Endothelial cell of umbilical vein (primary cell): ENCODE measurements at regions not wholly inside any gene's neighbourhood (a gene's known extent, or its start where the extent isn't known, plus 50 kb on each side); places are given as distances from the start of the nearest gene placed in this dataset.
A peak's percentile ranks its signal among the peaks of the same experiment; 100 is the strongest.

ENCODE experiments used
- BruUV-seq: library from RNA; stranded (reverse); fragments of 400-500 nt; replicated peaks from 2 replicates; lab custom pipeline; 2021; lab: Mats Ljungman, UMichigan
- CTCF ChIA-PET: fragments of 300-600, 350-600 bp; sonication (Branson Sonifier 250); formaldehyde crosslinking; loops from one replicate; lab custom pipeline; 2021; ENCODE audit warnings: antibody characterized with exemption, inconsistent platforms; lab: Charles Lee
- POLR2A ChIA-PET: fragments of 300-600, 350-600 bp; sonication (Branson Sonifier 250); formaldehyde crosslinking; loops from one replicate; lab custom pipeline; 2021; ENCODE audit warnings: antibody characterized with exemption, inconsistent platforms; lab: Charles Lee
- DNase-seq: peaks from one replicate; pipeline ENCODE4 v3.0.0-alpha.2; 2011; ENCODE audit warnings: low read depth, low spot score
- FAIRE-seq: peaks from 2 replicates; lab custom pipeline; 2011; peaks lifted over from hg19 to GRCh38; lab: Jason Lieb, UNC
- H2AFZ ChIP-seq: 2 replicates; pipeline ENCODE4 v1.6.0; 2012; ENCODE audit warnings: low read depth, low read length, control low read depth, inconsistent platforms
- H3K27ac ChIP-seq: 2 replicates; pipeline ENCODE4 v1.5.1; 2011; ENCODE audit warnings: low read depth, mild to moderate bottlenecking, control low read depth, low read length, moderate library complexity; ENCODE audit not compliant: insufficient read depth
- H3K27me3 ChIP-seq, 2 experiments: 2 replicates each; pipeline versions ENCODE4 v1.6.0 to v1.6.1; 2011; ENCODE audit warnings: low read length in 2 of 2, mixed read lengths in 1 of 2; ENCODE audit not compliant: control insufficient read depth in 2 of 2, insufficient read depth in 2 of 2
- H3K36me3 ChIP-seq, 2 experiments: 2 replicates in 1 of 2; 3 replicates in 1 of 2; pipeline ENCODE4 v1.5.1; 2011; ENCODE audit warnings: low read length in 2 of 2, mild to moderate bottlenecking in 1 of 2, moderate library complexity in 1 of 2; ENCODE audit not compliant: control insufficient read depth in 2 of 2, insufficient read depth in 2 of 2; ENCODE audit errors: extremely low read depth in 1 of 2
- H3K4me1 ChIP-seq: 3 replicates; pipeline ENCODE4 v1.5.1; 2011; ENCODE audit warnings: mild to moderate bottlenecking, low read length; ENCODE audit not compliant: control insufficient read depth, insufficient read depth; ENCODE audit errors: extremely low read depth
- H3K4me2 ChIP-seq: 2 replicates; pipeline ENCODE4 v1.6.1; 2011; ENCODE audit warnings: low read length, control low read depth, mixed read lengths; ENCODE audit not compliant: insufficient read depth
- H3K4me3 ChIP-seq, 3 experiments: fragments of 200-600 bp in 1 of 3; sonication (generic), shearing (Covaris generic) in 1 of 3; replicated peaks in 1 of 3; 2 replicates each; pipeline ENCODE4 v1.5.1; 2011 to 2016; ENCODE audit warnings: control low read depth in 3 of 3, low read length in 3 of 3, mild to moderate bottlenecking in 2 of 3, inconsistent platforms in 1 of 3, low read depth in 1 of 3, moderate library complexity in 1 of 3; ENCODE audit not compliant: insufficient read depth in 1 of 3
- H3K79me2 ChIP-seq: 2 replicates; pipeline ENCODE4 v1.6.0; 2012; ENCODE audit warnings: low read length, inconsistent platforms; ENCODE audit not compliant: control insufficient read depth, insufficient read depth
- H3K9ac ChIP-seq: replicated peaks from 2 replicates; pipeline ENCODE3; 2011; ENCODE audit warnings: low read length, control low read depth; ENCODE audit not compliant: insufficient read depth; ENCODE audit errors: extremely low read depth
- H3K9me1 ChIP-seq: replicated peaks from 3 replicates; pipeline ENCODE4 v1.6.0; 2011; ENCODE audit warnings: mild to moderate bottlenecking, low read length; ENCODE audit not compliant: control insufficient read depth, insufficient read depth; ENCODE audit errors: extremely low read depth
- H3K9me3 ChIP-seq: replicated peaks from 2 replicates; pipeline ENCODE4 v1.5.1; 2012; ENCODE audit warnings: low read length, inconsistent platforms; ENCODE audit not compliant: control insufficient read depth, insufficient read depth
- H4K20me1 ChIP-seq: replicated peaks from 2 replicates; pipeline ENCODE3; 2011; ENCODE audit warnings: mild to moderate bottlenecking, low read length; ENCODE audit not compliant: control insufficient read depth, insufficient read depth; ENCODE audit errors: extremely low read depth
- CTCF ChIP-seq, 2 donors: IDR thresholded peaks; 1 replicate in 1 of 2; 2 replicates in 1 of 2; pipeline ENCODE4 v1.5.1; 2011; ENCODE audit warnings: low read length in 2 of 2, mild to moderate bottlenecking in 2 of 2, moderate library complexity in 2 of 2, control low read depth in 1 of 2, inconsistent platforms in 1 of 2, low read depth in 1 of 2; ENCODE audit not compliant: insufficient read depth in 1 of 2; ENCODE audit errors: extremely low read depth in 1 of 2
- EZH2 ChIP-seq: IDR thresholded peaks from 2 replicates; pipeline ENCODE4 v1.6.1; 2012; ENCODE audit warnings: borderline replicate concordance, low read depth, mild to moderate bottlenecking, moderate library complexity, low read length, inconsistent platforms; ENCODE audit not compliant: severe bottlenecking
- FOS ChIP-seq: IDR thresholded peaks from 2 replicates; pipeline ENCODE4 v1.6.1; 2011; ENCODE audit warnings: mild to moderate bottlenecking, low read length, moderate library complexity, borderline replicate concordance; ENCODE audit not compliant: insufficient read depth
- GATA2 ChIP-seq: IDR thresholded peaks from 2 replicates; pipeline ENCODE4 v1.7.0; 2011; ENCODE audit warnings: low read depth, mild to moderate bottlenecking, moderate library complexity, mixed read lengths, low read length; ENCODE audit not compliant: insufficient read length, insufficient read depth
- JUN ChIP-seq: IDR thresholded peaks from 2 replicates; pipeline ENCODE4 v1.6.1; 2011; ENCODE audit warnings: borderline replicate concordance, low read depth; ENCODE audit not compliant: insufficient read length, insufficient read depth
- MAX ChIP-seq: IDR thresholded peaks from 2 replicates; pipeline ENCODE4 v1.6.1; 2011; ENCODE audit not compliant: insufficient read depth, insufficient read length
- MYC ChIP-seq: IDR thresholded peaks from one replicate; pipeline ENCODE4 v1.6.1; 2011; ENCODE audit warnings: mild to moderate bottlenecking, low read depth, low read length
- POLR2A ChIP-seq: IDR thresholded peaks from 2 replicates; pipeline ENCODE4 v1.6.1; 2012; ENCODE audit warnings: low read depth, mild to moderate bottlenecking, control low read depth, low read length
- POLR2AphosphoS5 ChIP-seq: IDR thresholded peaks from 2 replicates; pipeline ENCODE4 v1.6.1; 2012; ENCODE audit warnings: low read depth, mild to moderate bottlenecking, control low read depth, low read length, moderate library complexity; ENCODE audit not compliant: insufficient read depth
- dilution Hi-C: fragments of 300-500 bp; cut with MboI; formaldehyde crosslinking; loops from one replicate; pipeline ENCODE4 v1.15.0; 2019; ENCODE audit warnings: low sequenced_read_pairs; ENCODE audit not compliant: extremely low pct_ligation_motif_present
- intact Hi-C: fragments of 100-400 bp; cut with micrococcal nuclease; formaldehyde crosslinking; loops from one replicate; pipeline ENCODE4 v1.10.0; 2022

- Histone ChIP-seq H3K27ac (no peak overlapping the region), H2AFZ (no peak overlapping the region), H3K36me3 (no peaks in the 10 kb centered on the region), H3K4me2 (no peak overlapping the region), H3K79me2 (no peaks in the 10 kb centered on the region), H3K27me3 (no peaks in the 10 kb centered on the region), H3K9ac (no peak overlapping the region), H3K4me1 (no peaks in the 10 kb centered on the region), H3K9me3 (no peaks in the 10 kb centered on the region), H4K20me1 (no peaks in the 10 kb centered on the region), H3K4me3 (no peak overlapping the region), H3K9me1 (no peaks in the 10 kb centered on the region)
- intact Hi-C loops: no loop called here
- FAIRE-seq (no peak), DNase-seq (peak; percentile 6)
- CTCF ChIA-PET: no interaction called here
- POLR2A ChIA-PET: no interaction called here
- no TSS peak for BruUV-seq
- dilution Hi-C loops: no loop called here
- TF ChIP-seq EZH2 (no peak), FOS (peak; percentile 44), POLR2AphosphoS5 (no peak), MAX (no peak), MYC (no peak), GATA2 (peak; percentile 39)
Observed at GRCh38 chr4:167966143-167966542, 126.2 kb upstream of the ANXA10 start.

- no TSS peak for BruUV-seq
- H3K4me1 ChIP-seq: no peaks in the 10 kb centered on the region
- no peak overlapping the region for H3K4me2 ChIP-seq
- FAIRE-seq (no peak), DNase-seq (no peak)
- H3K9ac ChIP-seq: no peak overlapping the region
- H3K36me3 ChIP-seq: no peaks in the 10 kb centered on the region
- H3K4me3 ChIP-seq: no peak overlapping the region
- ChIA-PET CTCF (no interaction called here), POLR2A (no interaction called here)
- H3K9me3 ChIP-seq: no peaks in the 10 kb centered on the region
- H2AFZ ChIP-seq: no peak overlapping the region
- TF ChIP-seq MAX: no peak
- TF ChIP-seq POLR2AphosphoS5: no peak
- no peak for TF ChIP-seq EZH2
- TF ChIP-seq MYC: no peak
- TF ChIP-seq CTCF (IDR thresholded peaks at IDR 0.05; ENCODE audit: extremely low read depth in 1 of 2, insufficient read depth in 1 of 2, low read depth in 1 of 2, low read length in 2 of 2): no peak
- no peak for TF ChIP-seq FOS
- no peak for TF ChIP-seq POLR2A
- TF ChIP-seq JUN: no peak
- TF ChIP-seq GATA2: no peak
- H3K9me1 ChIP-seq: no peaks in the 10 kb centered on the region
- H3K79me2 ChIP-seq: no peaks in the 10 kb centered on the region
- intact Hi-C loops (no loop called here), dilution Hi-C loops (no loop called here)
- no peak overlapping the region for H3K27ac ChIP-seq
- no peaks in the 10 kb centered on the region for H3K27me3 ChIP-seq
- H4K20me1 ChIP-seq: no peaks in the 10 kb centered on the region
Observed at GRCh38 chr4:167973513-167973912, 118.8 kb upstream of the ANXA10 start.
